GM18520 (cell line): ENCODE measurements at regions not wholly inside any gene's neighbourhood (a gene's known extent, or its start where the extent isn't known, plus 50 kb on each side); places are given as distances from the start of the nearest gene placed in this dataset.

Experiments
- ATAC-seq: cut with Tn5 transposase; IDR thresholded peaks from one replicate; pipeline ENCODE4 v1.9.1; 2021; ENCODE audit not compliant: unreplicated experiment

DNA sequence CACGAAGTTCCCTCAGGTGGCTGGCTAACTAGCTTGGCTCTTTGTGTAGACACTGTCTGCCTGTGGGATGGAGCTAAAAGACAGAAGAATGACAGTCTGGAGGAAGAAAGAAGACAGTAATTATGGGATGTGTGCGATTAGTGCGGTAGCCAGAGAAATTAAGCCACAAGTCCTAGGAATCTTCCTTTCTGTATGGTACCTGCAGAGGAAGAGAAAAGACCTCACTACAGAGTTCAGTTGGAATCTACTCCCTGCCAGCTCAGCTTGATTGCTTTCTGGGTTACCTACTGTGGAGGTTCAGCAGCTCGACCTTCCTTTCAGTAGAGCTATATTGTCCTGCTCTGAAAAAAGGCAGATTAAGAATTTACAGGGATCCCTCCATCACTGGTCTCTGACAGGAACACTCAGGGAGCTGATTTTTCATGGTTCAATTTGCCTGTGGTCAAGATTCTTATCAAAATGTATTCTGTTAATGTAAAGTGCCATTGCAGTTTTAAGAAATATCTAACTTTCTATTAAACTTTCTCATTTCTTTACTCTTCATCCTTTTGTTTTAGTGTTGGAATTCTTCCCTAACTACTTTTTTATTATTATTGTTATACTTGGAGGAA is 187.2 kb downstream of the CENPW start:
- ATAC-seq, result no peak

DNA sequence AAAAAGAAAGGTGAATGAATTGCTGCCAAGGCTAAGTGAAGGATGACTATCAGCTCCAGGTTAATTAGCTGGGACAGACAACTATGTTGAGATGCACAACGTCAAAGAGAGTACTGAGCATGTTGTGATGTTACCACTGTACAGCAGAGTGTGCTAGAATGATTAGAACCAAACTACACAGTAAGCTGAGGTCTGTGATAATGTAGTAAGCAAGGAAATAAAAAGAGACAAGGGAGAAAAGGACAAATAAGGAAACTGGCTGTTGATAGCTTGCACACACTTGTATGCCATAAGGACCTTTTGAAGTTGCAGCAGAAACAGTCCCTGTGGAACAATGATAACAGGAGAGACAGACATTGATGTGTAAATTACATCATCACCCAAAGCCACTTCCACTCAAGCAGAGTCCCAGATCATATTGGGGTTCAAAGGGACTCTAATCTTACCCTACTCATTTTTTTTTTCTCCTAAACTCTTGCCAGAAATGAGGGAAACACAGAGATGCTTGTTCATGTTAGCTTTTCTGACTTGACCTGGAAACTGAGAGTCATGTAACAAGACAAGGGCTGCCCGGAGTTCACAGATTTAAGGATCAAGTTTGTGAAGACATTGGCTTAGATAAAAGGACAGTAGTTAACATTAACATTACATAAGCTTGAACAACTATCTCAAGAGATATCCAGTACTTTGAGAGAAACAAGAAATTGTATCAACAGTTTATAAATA is 189.9 kb downstream of the CENPW start:
- ATAC-seq, result no peak

DNA sequence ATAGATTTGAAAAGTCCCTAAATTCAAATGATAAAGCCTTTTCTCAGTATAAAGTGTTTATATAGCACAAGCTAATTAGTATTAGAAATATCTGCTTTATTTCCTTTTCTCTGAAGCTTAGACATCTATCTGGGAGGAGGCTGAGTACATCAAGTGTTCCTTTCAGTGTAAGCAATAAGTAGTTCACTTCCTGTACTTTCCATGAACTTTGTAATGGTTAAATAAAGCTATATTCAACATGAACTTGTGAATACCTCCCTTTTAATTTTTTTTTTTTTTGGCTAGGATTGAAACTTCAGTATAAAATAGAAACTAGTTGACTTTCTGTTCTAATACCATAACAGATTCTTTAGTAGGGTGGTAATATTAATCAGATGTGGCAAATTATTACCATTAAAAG is 190.9 kb downstream of the CENPW start:
- ATAC-seq, result no peak

DNA sequence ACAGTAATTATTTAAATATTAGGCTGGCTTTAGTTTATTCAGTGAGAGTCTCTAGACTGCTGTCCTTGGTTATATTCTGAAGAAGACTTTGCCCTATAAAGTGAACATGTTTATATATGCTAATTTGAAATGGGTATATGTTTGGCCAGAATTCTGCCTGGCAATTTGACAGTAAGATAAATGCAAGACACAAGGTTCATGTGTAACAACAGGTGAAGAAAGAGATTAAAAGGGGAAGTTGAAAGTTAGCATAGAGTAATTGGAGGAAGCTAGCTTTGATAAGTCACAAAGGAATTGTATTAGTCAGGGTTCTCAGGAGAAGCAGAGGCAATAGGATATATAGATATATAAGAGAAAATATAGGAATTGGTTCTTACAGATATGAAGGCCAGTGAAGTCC is 191.4 kb downstream of the CENPW start:
- ATAC-seq, result no peak

DNA sequence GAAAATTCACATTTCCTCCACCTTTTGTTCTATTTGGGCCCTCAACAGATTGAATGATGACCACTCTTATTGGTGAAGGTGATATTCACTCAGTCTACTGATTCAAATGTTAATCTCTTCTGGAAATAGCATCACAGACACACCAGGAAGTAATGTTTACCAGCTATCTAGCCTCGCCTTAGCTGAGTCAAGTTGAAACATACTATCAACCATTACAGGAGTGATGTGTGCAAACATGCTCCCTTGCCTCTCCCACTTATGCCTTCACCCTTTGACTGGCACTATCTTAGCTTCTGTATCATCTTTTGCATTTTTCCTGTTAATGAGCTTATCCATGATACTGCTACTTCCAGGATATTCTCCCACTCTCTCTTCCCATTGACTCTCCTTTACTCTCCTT is 191.9 kb downstream of the CENPW start:
- ATAC-seq, result peak; percentile 61

DNA sequence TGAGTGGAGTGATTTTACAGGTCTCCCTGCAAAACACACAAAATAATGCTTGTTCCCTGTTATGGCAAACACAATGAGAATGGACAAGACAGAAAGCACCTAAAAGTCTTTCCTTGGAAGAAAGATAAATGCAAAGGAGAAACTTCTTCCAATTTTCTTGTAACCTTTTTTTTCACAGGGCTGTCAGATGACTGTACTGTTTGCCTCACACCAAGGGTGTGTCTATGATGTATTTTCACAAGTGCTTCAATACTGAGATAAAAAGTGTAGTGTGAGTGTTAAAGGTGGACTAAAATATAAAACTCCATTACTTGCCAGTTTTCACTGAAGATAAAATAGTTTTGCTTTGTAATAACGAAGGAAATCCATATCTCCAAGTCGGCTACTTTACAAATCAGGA is 194.5 kb downstream of the CENPW start:
- ATAC-seq, result no peak

DNA sequence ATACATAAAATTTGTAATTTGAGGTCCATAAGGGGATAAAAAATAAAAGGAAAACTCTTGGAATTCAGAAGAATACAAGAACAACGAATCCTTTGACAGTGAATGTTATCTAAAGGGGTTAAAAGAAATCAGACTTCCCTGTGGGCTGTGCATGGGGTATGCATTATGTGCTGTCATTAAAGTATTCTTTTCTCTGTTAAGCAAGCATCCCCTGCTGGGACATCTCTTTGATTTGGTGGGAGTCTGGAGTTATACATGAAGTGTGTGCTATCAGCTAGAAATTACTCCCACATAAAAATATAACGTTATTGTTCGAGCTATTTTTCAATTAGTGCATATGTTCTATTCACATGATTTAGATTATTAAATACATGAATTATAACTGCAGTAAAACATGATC is 195.2 kb downstream of the CENPW start:
- ATAC-seq, result no peak

DNA sequence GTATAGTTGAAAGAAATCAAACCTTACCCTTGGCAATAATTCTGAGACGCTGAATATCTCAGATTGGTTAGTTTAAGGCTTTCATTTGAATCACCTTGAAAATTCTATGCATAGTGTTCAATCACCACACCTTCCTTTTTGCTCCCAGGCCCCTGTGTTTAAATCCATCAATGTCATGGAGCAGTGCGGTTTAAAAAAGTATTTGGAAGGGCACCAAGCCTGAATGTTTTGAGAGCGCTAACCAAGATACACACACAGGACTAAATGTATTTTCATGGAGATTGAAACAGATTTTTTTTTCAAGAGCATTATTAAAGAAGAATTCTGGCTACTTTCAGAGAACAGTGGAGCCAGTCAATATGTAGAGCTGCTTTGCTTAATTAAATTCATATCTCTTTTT is 195.7 kb downstream of the CENPW start:
- no peak for ATAC-seq

DNA sequence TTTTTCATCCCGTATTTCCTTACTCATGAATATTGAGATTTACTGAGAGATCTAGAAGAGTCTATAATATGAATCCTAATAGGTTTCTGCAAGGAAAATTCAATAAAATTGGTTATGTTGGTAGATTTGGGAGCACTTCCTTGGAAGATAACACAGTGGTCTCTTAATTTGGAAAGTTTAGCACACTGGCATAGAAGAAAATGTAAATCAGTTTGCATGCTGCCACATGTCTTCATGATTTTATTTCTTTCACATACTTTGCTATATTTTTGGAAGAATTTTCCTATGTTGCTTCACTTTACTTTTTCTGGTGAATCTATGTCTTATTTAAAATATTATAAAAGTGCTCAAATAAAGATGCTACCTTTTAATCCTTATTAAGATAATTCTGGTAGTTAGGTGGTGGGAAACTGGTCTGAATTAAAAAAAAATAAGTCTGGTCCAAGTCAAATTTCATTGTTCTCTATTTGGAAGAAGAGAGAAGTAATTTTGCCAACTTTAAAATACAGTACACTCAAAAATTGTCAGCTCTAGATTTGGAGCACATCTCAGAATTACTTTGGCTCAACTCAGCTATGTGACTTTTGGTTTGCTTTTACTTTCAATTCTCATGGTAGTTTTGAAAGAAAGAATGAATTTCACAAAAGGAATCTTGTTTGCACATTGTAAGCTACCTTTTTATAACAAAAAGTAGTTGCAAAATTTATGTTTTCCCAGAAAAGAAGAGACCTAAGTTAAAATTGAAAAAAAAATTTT is 197.3 kb downstream of the CENPW start:
- no peak for ATAC-seq

DNA sequence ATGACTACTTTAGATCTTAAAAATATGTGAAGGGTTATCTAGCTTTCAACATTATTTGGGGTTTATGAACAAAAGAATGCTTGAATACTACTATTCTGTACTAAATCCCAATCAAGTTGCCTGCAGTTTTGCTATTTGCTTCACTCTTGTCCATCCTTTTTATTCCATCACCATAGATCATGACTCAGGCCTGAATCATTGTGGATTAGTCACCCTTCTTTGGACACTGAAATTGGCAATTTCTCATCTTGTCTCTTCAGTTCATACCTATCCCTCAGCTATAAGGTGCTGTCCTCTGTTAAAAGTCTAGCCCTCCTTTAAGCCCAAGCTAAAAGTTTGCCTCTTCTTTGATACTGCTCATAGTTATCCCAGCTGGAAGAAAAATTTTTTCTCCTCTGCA is 199.1 kb downstream of the CENPW start:
- no peak for ATAC-seq

DNA sequence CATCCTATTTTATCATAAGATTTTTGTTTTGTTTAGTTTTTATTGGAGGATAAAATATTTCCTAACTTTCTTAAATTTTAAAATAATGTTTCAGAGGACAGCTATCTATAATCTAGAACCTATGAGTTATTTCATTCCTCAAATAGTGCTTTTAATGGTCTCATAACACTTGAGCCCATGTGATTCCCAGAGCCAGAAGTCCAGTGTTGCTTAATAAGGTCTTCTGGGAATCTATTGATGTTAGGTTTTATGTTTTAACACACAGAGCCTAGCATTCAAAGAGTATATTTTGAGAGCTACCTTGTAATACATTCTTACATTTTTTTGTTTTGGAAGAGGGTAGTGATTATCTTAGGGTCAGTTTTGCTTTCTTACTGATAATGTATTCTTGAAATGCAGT is 200.2 kb downstream of the CENPW start:
- no peak for ATAC-seq

DNA sequence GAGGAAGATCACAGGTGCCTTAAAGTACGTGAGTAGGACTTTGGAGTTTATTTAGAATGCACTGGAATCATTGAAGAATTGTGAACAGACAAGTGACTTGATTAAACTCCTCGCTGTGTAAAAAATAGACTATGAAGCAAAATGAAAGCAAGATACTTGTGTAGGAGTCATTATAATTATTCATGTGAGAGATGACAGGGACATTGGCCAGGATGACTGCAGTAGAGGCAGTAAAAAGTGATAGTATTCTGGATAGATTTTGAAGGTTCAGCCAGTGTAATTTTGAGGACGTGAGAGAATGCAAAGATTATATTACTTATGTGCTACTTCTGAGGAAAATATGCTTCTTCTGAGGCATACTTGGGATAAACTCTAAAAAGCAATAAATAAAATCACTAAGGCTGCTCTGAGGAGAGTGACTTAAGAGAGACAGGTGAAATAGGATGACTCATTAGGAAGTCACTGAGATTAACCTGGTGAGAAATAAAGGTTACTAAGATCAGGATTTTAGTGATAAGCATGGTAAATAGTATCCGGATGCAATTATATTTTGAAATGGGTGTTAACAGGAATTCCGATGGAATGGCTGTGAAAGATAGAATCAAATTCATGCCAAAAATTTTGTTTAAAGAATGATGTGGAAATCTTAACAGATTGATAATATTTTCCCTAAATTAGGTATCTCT is 202.0 kb downstream of the CENPW start:
- no peak for ATAC-seq

DNA sequence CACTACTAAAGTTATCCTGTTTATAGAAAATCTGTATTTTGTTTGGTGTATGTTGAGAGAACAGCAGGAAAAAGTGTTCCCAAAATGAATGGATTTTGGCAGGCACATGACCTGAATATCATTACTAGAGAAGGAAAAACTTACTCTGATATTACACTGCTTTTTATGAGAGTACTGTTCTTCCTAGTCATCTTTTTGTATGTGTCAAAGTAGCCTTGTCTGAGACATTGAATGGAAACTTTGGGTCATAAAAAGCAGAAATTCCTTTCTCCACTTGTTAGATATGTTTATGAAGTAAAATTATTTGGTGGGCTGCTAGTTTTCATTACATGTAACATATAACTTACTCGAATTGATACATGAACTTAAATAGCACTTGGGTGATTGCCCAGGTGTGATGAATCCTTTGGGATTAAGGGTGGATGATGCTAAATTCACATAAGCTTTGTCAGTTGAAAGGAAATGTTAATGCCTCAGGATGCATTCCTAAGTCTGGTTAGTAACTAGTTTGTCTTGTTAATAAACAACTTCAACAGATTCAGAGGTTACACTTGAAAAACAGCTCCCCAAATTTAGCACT is 206.7 kb downstream of the CENPW start:
- no peak for ATAC-seq

DNA sequence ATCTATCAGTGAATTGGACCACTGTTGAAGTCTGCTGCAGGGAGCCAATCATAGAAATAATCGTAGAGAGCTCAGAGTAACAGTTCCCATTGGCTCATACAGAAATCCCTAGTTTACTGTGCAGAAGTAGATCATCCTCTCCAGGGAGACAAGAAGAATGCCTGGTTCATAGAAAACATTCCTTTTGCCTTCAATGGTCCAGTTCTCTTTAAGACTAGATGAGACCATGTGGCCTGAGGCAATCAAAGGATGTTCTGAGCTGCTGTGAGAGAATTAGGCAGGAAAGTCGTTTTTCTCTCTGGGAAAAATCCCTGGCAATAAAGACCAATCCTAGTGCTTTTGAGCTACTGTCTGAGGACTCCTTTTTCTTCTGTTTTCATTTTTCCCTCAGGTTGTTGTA is 208.4 kb downstream of the CENPW start:
- ATAC-seq, result no peak

DNA sequence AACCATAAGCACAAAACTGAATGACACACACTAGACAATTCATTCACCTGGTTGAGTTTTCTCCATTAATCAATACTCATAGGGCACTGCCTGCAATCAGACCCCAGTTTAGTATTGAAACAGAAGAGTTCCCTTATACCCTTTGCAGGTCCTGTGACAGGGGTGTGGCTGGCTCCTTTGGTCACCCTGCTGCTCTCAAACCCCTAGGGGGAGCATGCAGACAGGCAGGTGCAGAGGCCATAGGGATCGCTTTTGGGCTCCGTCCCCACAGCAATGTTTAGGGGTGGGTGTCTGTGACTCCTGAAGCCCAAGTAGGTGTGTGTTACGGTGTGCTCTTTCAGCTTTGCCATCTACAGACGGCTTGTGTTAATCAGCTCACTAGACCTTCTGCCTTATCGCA is 210.4 kb downstream of the CENPW start:
- no peak for ATAC-seq

DNA sequence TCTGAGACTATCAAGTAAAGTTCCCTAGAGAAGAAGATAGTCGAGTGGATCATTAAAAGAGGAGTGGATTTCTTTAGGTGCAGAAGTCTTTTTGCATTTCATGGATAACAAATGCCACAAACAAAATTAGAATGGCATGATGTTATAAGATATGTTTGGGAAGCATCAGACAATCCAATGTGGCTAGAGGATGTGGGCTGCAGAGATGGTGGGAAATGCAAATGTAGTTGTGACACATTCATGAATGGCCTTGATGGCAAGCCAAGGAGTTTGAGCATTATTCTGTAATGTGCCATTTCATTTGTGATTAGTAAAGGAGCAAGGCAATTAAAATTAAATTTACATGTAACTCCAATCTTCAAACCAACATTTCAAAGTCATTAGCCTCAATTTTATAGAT is 211.9 kb downstream of the CENPW start:
- ATAC-seq, result no peak

DNA sequence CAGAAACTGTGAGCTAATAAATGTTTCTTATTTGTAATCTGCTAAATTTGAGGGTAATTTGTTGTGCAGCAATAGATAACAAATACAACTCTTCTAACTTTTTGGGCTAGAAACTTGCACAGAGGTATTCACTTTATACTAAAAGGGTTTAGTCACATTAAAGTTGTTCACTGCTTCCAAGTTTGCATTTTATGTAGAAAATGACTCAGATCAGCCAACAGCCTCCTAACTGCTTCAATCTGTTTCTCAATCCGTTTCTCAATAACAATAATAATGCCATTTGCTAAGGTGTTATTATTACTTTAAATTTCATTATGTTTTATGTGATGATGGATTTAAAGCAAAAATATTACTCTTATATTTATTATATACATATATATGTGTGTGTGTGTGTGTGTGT is 213.9 kb downstream of the CENPW start:
- ATAC-seq, result no peak

DNA sequence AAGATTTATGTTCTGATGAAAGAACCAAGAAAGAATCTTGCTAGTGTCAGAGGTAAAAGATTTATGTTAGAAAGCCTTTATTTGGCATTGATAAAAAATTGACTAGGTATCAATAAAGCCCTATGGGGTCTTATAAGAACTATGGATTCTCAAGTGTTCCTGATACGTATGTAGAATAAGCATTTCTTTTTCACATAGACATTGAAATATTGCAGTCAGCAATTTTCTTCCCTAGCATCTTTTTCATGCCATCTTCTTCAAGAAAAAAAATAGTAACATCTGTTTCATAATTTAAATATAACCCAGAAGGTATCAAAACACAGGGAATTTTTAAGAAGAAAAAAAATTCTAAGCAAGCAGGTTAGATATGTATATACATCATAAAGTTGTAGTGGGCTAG is 230.6 kb downstream of the CENPW start:
- no peak for ATAC-seq

DNA sequence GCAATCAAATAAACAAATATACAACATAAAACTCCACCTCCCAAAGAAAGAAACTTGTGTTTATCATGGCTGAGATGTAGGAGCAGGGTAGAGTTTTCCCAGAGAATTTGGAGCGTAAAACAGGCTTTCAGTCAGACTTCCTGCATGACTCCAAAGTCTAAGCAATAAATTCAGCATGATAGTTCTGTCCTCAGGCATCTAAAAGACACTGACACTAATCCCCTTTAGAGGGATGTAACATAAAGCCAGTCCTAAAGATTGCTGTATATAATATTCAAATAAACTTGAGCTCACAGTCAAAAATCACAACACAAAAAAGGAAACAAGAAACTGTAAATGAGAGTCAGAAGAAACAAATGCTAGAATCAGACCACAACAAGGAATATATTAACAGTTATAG is 234.4 kb downstream of the CENPW start:
- no peak for ATAC-seq

DNA sequence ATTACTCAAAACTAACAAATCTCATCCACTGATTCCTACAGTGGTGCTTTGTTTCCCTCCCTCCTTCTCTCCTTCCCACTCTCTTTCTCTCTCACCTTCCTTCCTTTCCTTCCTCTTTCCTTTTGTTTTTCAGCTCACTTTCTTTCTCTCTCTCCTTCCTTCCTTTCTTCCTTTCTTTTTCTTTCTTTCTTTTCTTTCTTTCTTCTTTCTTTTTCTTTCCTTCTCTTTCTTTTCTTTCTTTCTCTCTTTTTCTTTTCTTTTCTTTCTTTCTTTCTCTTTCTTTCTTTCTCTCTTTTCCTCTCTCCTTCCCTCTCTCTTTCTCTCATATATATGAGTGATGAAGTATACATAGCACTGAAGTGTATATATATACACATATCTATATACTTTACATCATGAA is 241.4 kb downstream of the CENPW start:
- no peak for ATAC-seq

DNA sequence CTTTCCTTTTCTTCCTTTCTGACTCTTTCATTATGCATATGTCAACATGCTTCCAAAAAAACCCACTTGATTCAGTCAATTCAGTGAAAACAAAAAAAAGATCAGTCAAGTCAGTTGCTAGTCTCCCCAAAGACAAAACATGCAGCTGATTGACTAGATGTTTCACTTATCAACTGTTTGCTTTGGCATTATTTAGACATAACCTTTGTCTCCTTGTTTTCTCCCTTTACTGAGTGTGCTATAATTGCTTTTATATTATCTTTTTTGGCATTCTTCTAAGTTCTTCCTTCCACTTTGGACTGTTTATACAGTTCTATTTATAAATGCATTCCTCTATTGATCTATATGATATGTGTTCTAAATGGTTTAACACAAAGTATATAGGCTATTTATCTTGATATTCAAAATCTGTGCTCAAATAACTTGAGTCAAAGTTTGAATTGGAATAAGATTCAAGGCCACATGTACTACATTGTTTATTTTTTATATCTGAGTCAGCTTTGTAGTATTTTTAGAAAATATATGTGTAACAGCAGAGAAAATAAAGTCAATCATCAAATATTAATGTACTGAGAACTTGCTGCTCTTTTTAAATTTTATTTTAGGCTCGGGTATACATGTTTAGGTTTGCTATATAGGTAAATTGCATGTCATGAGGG is 260.5 kb downstream of the CENPW start:
- ATAC-seq, result no peak
